ENCODE measurements at regions not wholly inside any gene's neighbourhood (a gene's known extent, or its start where the extent isn't known, plus 50 kb on each side); places are given as distances from the start of the nearest gene placed in this dataset.

GRCh38 chr22:26785932-26786331 lies 128.5 kb downstream of the MIAT start:
- Histone ChIP-seq H3K79me2 (ENCODE audit: low read length) (no peaks in the 10 kb centered on the region), H3F3A (ENCODE audit: insufficient read depth, low read length) (peaks cover 10% of the 10 kb centered on the region), H3K27ac (ENCODE audit: low read length) (peak overlapping the region; percentile 42; the same call in 1 of the 2 replicates), H3K4me1 (ENCODE audit: low read length) (peaks cover 22% of the 10 kb centered on the region), H4K20me1 (ENCODE audit: insufficient read depth, low read length) (no peaks in the 10 kb centered on the region), H3K9me2 (replicated peaks; ENCODE audit: insufficient read depth, low read length) (no peaks in the 10 kb centered on the region), H3K4me2 (ENCODE audit: low read depth, low read length) (peak overlapping the region; percentile 64), H3K9me3 (replicated peaks; ENCODE audit: insufficient read depth, low read length) (no peaks in the 10 kb centered on the region), H3K9ac (ENCODE audit: low read length) (no peak overlapping the region), H3K27me3 (replicated peaks; ENCODE audit: insufficient read depth, low read length) (no peaks in the 10 kb centered on the region), H2AFZ (ENCODE audit: low read length) (no peak overlapping the region), H3K4me3 (ENCODE audit: low read length) (peak overlapping the region; percentile 11; the same call in 1 of the 2 replicates), H3K36me3 (replicated peaks; ENCODE audit: insufficient read depth, low read length) (no peaks in the 10 kb centered on the region)
- peak; percentile 84 for DNase-seq
- TF ChIP-seq EZH2 (optimal IDR thresholded peaks at IDR 0.05; ENCODE audit: low read depth, low read length), result no peak
- no peak for TF ChIP-seq CTCF (IDR thresholded peaks at IDR 0.05; ENCODE audit: low read length)
- no peak for TF ChIP-seq EZH2phosphoT487 (IDR thresholded peaks at IDR 0.05; ENCODE audit: low read length)

DNA sequence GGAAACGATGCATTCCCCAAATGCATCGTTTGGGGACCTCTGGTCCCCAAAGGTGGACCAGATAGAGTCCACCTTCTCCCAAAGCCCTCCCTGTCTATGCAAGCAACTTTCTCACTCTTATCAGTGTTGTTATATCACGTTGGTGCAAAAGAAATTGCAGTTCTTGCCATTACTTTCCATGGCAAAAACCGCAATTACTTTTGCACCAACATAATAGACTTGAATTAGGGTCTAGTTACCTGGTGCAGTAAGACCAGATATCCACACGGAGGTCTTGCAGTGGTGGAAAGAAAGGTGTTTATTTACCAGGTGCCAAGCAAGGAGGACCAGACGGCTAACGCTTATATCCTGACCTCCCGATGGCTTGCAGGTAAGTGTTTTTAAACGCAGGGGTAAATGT lies 129.0 kb downstream of the MIAT start:
- no peak overlapping the region for H3K9ac ChIP-seq (ENCODE audit: low read length)
- H3K27me3 ChIP-seq (replicated peaks; ENCODE audit: insufficient read depth, low read length), result no peaks in the 10 kb centered on the region
- peaks cover 10% of the 10 kb centered on the region for H3F3A ChIP-seq (ENCODE audit: insufficient read depth, low read length)
- H3K4me2 ChIP-seq (ENCODE audit: low read depth, low read length), result peak overlapping the region; percentile 64
- no peaks in the 10 kb centered on the region for H3K79me2 ChIP-seq (ENCODE audit: low read length)
- no peaks in the 10 kb centered on the region for H3K9me3 ChIP-seq (replicated peaks; ENCODE audit: insufficient read depth, low read length)
- TF ChIP-seq CTCF (IDR thresholded peaks at IDR 0.05; ENCODE audit: low read length) (no peak), EZH2phosphoT487 (IDR thresholded peaks at IDR 0.05; ENCODE audit: low read length) (no peak), EZH2 (optimal IDR thresholded peaks at IDR 0.05; ENCODE audit: low read depth, low read length) (no peak)
- no peak overlapping the region for H2AFZ ChIP-seq (ENCODE audit: low read length)
- no peaks in the 10 kb centered on the region for H3K36me3 ChIP-seq (replicated peaks; ENCODE audit: insufficient read depth, low read length)
- H3K9me2 ChIP-seq (replicated peaks; ENCODE audit: insufficient read depth, low read length), result no peaks in the 10 kb centered on the region
- peak overlapping the region; percentile 42; the same call in 1 of the 2 replicates for H3K27ac ChIP-seq (ENCODE audit: low read length)
- peak overlapping the region; percentile 11; the same call in 1 of the 2 replicates for H3K4me3 ChIP-seq (ENCODE audit: low read length)
- no peak for DNase-seq
- peaks cover 22% of the 10 kb centered on the region for H3K4me1 ChIP-seq (ENCODE audit: low read length)
- H4K20me1 ChIP-seq (ENCODE audit: insufficient read depth, low read length), result no peaks in the 10 kb centered on the region

GRCh38 chr22:26789951-26790350 lies 132.6 kb downstream of the MIAT start:
- H4K20me1 ChIP-seq (ENCODE audit: insufficient read depth, low read length), result no peaks in the 10 kb centered on the region
- no peaks in the 10 kb centered on the region for H3K27me3 ChIP-seq (replicated peaks; ENCODE audit: insufficient read depth, low read length)
- H3K79me2 ChIP-seq (ENCODE audit: low read length), result no peaks in the 10 kb centered on the region
- H3K27ac ChIP-seq (ENCODE audit: low read length), result no peak overlapping the region
- H3K4me3 ChIP-seq (ENCODE audit: low read length), result no peak overlapping the region
- no peak overlapping the region for H3K9ac ChIP-seq (ENCODE audit: low read length)
- no peak overlapping the region for H2AFZ ChIP-seq (ENCODE audit: low read length)
- no peaks in the 10 kb centered on the region for H3K9me2 ChIP-seq (replicated peaks; ENCODE audit: insufficient read depth, low read length)
- TF ChIP-seq CTCF (IDR thresholded peaks at IDR 0.05; ENCODE audit: low read length) (no peak), EZH2phosphoT487 (IDR thresholded peaks at IDR 0.05; ENCODE audit: low read length) (no peak)
- peaks cover 22% of the 10 kb centered on the region for H3K4me1 ChIP-seq (ENCODE audit: low read length)
- H3F3A ChIP-seq (ENCODE audit: insufficient read depth, low read length), result peaks cover 10% of the 10 kb centered on the region
- H3K4me2 ChIP-seq (ENCODE audit: low read depth, low read length), result no peak overlapping the region
- H3K9me3 ChIP-seq (replicated peaks; ENCODE audit: insufficient read depth, low read length), result no peaks in the 10 kb centered on the region
- no peak for DNase-seq
- no peaks in the 10 kb centered on the region for H3K36me3 ChIP-seq (replicated peaks; ENCODE audit: insufficient read depth, low read length)

All from MM.1S (cell line).